Activated CD8-positive, alpha-beta memory T cell treated with anti-CD3 and anti-CD28 coated beads for 48 hours (primary cell): ENCODE measurements at regions not wholly inside any gene's neighbourhood (a gene's known extent, or its start where the extent isn't known, plus 50 kb on each side); places are given as distances from the start of the nearest gene placed in this dataset.

Experiments used
- DNase-seq, 3 experiments: peaks; one replicate each; pipeline ENCODE4 v3.0.0-alpha.2; 2020; ENCODE audit warnings: low read depth in 2 of 3, low spot score in 2 of 3

DNA sequence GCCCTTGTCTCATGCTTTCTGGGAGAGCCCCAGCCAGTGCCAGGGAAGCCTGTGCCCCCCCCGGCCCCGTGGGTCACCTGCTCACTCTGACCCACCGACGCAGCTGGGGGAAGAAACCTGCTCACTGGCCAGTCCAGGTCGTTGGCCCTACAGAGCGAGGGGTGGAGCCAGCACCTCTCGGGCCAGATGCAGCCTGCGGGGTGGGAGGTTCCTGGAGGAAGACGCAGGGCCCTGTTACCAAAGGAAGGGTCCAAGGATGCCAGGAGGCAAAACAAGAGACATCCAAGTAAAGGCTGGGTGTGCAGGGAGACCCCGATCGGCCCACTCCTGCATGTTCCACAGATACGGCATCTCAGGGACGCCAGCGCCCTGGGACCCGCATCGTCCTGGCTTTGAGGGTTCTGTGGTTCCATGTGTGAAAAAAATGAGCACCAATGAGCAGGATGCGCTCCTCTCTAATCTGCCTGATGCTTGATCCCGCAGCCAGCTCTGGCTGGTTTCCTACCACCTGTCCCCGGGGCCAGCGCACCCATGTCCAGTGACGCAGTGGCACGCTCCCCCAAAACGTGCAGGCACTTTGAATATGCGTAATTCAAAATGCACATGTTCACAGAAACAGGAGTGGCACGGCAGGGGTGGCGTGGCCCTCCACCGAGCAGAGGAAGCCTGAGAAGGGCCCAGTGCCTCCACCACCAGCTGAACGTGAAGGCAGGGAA lies 66.0 kb upstream of the GALNT9 start:
- DNase-seq: no peak

DNA sequence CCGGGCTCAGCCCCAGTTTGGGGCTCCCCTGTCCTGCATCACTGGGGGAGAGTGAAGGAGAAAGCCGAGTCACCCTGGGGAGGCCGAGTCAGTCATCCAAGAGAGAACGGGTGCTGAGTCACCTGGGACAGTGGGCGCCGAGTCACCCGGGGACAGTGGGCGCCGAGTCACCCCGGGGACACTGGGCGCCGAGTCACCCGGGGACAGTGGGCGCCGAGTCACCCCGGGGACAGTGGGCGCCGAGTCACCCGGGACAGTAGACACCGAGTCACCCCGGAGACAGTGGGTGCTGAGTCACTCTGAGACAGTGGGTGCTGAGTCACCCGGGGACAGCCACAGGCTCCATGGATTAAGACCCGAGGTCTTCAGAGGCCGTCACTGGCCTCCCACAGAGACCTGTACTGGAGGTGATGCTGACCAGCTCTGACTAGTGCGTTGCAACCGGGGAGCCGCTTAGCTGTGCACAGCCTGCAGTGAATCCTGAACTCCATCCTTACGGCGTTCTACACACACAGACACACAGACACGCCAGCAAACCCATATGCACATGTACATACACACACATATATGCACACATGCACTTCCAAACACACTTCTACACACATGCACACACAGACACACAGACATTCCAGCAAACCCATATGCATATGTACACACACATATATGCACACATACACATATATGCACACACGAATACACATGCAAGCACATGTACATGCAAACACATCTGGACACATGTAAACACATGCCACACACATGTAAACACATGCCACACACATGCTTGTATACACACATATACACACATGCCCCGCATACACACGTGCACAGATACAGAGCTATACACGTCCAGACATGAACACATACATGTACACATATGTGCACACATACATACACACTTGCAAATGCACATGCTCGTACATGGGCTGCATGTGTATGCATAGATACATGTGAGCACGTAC lies 64.9 kb upstream of the GALNT9 start:
- no peak for DNase-seq

DNA sequence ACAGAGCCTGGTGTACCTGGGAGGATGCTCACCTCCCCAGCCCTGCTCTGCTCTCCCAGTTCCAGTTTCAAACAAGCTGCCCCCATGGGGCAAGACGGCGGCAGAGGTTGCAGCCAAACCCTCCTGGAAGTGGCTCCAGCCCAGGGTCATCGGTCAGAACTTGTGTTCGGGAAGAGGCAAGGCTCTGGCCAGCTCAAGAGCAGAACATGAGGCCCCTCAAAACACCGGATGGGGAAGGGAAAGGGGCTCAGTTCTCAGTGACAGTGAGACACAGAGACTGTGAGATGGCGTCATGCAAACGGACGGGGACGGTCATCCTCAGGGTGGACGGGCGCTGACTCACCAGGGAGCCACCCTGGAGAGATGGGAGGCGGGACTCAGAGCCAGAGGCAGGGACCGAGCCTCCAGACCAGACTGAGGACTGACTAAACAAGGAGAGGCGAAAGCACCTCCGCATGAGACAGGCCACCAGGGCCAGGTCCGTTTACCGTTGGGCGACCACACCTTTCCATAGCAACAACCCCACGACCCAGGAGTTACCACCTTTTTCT lies 63.9 kb upstream of the GALNT9 start:
- DNase-seq: no peak

DNA sequence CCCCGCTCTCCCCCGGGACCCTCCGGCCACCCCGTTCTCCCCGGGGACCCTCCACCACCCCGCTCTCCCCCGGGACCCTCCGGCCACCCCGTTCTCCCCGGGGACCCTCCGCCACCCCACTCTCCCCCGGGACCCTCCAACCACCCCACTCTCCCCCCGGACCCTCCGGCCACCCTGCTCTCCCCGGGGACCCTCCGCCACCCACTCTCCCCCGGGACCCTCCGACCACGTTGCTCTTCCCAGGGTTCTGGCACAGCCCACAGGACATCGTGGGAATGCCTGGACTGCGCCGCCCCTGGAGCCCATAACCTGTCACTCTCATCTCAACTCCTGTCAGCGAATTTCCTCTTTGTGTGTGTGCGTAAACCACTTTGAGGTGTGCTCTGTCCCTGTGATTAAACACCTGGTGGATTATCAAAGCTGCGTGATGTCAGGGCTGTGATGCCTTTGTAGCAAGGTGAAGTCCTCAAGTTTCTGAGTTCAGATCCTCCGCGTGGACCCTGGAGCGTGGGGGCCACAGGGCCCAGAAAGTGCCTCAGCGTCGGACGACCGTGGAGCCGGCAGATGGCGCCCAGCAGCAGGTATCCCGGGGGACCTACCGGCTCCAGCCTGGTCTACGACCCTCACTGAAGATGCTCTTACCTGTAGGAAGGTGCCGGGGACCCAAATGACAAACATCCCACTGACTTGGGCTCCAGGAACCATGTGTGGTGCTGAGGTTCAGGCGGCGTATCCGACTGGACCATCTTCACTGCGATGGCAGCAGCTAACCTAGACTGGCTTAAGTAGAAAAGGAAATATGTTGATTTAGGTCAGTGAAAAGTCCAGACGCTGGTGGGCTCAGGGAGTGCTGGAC lies 63.2 kb upstream of the GALNT9 start:
- no peak for DNase-seq

DNA sequence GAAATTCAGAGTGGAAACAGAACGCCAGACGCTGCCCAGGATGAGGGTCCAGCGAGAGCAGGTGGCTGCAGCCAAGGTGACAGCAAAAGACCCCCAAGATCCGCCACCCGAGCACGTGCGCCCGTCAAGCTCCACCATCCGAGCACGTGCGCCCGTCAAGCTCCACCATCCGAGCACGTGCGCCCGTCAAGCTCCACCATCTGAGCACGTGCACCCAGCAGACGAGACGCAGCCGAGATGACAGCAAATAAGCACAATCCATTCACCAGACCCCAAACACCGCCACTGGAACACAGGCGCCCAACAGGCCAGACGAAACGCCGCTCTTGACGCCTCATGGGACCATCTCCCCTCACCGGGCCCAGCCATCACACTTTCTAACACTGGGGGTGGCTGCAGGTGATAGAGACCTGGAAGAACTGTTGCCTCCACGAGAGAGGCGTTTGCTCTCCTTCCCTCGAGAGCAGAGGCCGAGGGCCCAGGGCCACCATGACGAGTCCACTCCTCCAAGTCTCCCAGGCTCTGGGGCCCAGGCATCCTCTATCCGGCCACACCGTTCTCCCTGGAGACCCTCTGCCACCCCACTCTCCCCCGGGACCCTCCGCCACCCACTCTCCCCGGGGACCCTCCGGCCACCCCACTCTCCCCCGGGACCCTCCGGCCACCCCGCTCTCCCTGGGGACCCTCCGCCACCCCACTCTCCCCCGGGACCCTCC lies 62.1 kb upstream of the GALNT9 start:
- no peak for DNase-seq

DNA sequence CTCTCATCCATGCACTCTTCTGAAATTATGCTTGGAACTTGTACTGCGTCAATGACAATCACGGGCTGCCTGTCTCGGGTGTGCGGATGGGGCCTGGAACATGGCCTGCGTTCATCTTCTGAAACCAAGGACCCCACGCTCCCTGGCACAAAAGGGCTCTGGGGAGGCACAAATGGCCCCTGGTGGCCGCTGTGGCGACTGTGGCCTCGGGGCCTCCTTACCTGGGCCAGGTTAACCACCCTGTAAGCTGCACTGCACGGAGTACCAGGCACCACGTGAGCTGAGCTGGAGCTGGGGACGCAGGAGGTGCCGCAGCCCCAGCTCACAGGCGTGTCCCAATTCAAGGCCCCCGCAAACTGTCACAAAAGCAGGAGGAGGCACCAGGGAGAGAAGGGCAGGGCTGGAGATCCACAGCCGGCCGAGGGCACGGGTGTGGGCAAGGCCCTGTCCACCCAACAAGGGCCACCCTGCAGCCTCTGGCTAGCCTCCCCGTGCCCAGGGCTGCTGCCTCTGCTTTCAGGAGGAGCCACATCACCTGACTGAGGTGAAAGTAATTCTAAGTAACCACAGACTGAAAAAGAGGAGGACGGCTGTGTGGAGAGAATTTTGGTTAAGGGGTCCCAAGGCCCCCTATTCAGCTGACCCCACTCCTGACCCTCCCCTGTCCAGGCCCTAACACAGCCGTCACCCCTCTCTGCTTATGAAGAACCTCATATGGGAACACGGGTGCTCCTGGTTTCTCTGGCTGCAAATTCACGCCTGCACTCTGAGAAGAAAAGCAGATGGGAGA lies 61.1 kb upstream of the GALNT9 start:
- DNase-seq: no peak

DNA sequence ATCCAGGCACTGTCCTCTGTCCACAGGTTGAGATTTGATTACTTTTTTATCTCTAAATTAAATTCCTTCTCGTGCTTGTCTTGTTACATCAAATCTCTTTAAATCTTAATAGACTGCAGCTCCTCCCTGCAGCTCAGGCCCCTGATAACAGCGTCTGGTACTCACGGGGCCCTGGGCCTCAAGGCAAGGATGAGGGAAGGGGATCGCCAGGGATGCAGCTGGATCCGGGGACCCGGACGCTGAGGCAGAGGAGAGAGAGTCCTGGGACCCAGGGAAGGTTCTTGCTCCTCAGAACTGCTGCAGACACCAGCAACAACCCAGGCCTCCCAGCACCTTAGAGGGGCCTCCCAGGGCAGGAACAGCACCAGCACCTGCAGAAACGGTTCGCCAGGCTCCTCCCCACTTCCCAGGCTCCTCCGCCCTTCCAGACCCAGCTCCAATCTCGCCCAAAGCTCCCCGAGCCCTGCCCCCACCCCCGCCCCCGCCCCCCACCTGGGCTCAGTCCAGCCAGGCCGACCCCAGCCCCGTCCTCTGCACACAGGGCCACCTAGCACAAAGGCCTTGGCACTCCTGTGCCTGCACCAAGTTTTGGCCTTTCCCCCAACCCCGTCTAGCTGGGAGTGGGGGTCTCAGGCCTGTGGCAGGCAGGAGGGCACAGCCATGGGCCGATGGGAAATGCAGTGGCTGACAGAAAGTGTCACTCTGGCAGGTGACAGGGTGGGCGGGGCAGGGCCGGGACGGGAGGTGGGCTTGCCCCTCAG lies 60.3 kb upstream of the GALNT9 start:
- no peak for DNase-seq

DNA sequence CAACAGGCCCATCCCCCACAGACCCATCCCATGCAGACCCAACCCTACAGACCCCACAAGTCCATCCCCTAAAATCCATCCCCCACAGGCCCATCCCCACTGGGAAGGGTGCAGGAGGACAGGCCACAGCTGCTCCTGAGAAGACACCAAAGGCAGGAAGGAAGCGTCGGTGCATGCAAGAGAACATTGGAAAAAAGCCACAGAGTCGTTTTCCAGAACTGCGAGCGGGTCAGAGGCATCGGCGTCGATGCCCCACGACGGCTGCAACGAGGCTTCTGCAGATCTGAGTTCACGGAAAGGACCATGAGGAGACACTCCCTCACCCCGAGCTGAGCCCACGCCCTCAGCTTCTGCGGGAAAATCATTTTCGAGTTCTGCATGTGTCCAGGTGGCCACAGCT lies 59.6 kb upstream of the GALNT9 start:
- DNase-seq: no peak

DNA sequence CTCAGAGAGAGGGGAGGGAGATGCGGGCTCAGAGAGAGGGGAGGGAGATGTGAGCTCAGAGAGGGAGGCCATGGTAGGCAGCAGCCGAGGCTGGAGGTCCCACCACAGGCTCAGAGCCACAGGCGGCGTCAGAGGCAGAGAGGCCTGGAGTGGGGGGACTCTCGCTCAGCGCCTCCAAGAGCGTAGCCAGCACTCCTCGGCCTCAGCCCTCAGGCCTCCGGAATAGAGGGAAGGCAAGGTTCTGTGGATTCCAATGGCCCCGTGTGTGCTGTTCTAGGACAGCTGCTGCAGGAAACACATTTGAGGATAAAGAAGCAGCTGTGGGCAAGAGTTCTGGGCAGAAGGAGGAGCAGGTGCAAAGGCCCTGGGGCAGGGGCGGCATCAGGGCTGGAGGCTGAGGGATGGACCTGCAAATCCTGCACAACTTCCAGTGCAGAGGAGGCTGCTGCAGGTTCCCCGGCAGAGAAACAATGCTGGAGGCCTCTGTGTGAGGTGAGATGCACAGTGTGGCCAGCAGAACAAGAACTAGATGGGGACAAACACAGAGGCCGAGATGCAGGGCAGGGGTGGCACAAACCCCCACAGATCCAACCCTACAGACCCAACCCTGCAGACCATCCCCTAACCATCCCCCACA lies 59.1 kb upstream of the GALNT9 start:
- DNase-seq: no peak

DNA sequence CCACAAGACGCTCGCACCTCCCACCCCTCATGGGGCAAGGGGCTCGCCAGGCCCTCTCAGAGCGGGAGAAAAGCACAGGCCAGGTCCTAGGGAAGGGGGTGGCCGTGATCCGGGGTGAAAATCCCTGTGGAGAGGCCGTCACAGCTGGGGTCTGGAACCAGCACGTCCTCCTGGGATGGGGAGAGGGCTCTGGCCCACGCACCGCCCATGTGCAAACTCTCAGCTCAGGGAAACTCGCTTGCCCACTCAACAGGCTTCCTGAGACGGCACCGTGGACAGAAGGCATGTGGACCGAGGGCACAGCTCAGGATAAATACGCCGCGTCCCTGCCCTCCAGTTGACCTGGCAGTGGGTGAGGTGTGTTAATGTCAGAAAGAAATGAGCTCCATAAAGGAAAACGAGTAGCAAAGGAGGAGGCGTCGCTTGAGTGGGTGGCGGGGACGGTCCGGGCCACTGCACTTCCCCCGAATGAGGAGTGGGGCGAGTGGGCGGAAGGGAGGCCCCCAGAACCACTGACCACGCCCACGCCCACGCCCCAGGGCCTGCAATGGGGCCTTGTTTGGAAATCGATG lies 57.6 kb upstream of the GALNT9 start:
- no peak for DNase-seq

DNA sequence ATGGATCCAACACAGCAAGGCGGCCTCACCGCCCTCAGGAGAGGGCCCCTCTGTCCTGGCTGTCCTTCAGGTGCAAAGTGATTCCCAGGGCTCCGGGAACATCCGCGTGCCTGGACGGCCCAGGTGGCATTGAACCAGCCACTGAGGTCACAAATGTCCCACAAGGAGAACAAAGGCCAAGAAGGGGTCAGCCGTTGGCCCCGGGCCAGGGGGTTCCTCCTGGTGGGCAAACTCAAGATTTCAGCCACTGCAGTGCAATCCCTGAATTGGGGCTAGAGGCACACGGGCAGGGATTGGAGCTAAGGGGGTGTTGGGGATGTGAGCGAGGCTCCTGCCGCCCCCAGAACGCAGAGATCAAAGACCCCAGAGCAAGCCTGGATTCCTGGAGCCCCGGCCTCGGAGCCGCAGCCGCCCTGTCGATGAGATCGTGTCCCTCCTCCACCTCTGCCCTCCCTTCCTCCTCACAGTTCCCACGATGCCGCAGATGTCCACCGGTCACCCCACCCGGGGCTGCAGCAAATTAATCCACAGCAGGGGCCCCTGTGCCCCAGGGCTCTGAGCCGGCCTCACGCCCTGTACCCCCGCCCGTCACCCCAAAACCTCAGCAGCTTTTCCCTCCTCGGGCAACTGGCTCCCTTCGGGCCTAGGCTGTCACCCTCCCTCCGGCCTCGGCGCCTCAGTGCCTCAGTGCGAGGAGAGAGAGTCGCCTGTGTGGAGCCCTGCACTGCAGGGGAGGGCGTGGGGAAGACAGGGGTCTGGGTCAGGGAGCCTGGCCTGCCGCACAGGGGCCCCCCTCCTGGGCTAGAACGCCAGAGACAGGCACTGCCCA lies 56.7 kb upstream of the GALNT9 start:
- no peak for DNase-seq

DNA sequence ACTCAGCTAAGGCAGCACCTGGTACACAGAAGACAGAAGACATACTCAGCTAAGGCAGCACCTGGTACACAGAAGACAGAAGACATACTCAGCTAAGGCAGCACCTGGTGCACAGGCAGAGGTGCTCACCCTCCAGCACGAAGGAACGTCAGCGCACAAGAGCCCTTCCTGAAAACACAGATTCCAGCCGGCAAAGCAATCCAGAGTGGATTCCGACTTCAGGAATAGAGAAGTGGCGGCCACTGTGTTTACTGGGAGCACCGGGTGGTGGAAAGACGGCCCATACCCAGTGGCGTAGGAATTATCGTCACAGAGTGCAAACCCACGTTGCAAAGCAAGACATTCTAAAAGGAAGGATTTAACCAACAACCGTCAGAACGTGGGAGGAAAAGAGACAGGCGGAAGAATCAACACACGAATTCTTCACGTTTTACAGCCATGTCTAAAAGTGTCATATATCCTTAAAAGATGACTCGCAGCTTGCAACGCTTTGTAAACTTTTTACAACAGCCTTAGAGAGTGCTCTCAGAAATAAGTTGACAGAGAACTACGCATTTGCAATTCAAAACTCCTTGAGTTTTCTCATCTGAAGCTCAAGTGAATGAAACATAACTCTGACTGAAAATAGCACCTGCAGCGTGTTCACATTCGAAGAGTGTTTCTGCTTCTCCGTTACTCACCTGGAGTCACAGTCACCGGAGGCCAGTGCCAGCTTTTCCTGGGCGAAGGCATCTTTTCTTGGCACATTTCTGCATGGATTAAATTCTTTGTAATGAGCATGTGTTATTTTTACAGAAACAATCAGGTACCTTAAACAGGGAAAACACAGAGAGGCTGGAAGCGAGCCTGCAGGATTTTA lies 55.8 kb upstream of the GALNT9 start:
- no peak for DNase-seq

DNA sequence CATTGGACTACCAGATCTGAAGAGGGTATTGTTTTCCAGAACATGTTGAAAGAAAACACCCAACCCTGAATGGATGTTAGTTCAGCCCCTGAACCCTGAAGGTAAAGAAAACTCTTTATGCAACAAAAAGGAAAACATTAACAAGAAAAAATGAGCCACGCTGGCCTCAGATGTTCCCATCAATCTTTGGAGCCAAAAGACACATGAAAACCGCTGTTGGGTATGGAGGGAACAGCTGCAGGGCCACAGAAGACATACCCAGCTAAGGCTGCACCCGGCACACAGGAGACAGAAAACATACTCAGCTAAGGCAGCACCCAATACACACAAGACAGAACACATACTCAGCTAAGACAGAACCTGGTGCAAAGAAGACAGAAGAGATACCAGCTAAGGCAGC lies 51.3 kb upstream of the GALNT9 start:
- no peak for DNase-seq

DNA sequence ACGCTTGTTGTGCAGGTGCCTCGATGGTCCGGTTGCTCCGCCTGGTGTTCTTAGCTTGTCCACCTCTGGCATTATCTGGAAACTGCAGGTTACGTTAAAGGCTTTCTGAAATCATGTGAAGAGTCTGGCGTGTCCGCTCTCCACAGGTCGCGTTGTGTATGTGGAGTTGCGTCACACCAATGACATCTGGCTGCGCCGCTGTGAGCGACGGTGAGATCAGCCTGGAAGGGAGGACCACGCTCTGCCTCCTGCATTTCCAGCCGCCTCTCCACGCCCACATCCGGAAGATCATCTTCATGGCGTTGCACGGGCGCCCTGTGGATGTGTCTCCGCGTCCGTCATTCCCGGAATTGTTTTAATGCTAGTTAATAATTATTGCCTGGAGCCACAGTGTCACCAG lies 50.6 kb upstream of the GALNT9 start:
- DNase-seq: no peak

DNA sequence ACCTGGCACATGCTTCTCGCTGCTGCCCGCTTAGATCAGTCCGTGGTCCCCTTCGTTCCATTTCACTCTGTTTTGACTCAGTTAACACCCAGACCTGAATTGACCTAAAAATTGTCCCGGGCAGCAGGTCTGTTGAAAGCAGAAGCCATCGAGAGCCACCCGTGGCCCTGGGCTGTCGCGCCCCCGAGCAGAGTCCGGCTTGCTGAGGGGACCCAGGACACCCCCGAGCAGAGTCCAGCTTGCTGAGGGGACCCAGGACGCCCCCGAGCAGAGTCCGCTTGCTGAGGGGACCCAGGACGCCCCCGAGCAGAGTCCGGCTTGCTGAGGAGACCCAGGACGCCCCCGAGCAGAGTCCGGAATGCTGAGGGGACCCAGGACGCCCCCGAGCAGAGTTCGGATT lies 50.2 kb upstream of the GALNT9 start:
- no peak for DNase-seq
